Activated CD4-positive, alpha-beta T cell treated with anti-CD3 and anti-CD28 coated beads for 48 hours (primary cell): ENCODE measurements at regions not wholly inside any gene's neighbourhood (a gene's known extent, or its start where the extent isn't known, plus 50 kb on each side); places are given as distances from the start of the nearest gene placed in this dataset.
"Not testable (repeated sequence)": the region's sequence is repeated elsewhere in the genome, so short reads cannot be mapped to it uniquely, and the experiment has no call there.

Source experiments
- DNase-seq: peaks from one replicate; pipeline ENCODE4 v3.0.0-alpha.2; 2020

DNA sequence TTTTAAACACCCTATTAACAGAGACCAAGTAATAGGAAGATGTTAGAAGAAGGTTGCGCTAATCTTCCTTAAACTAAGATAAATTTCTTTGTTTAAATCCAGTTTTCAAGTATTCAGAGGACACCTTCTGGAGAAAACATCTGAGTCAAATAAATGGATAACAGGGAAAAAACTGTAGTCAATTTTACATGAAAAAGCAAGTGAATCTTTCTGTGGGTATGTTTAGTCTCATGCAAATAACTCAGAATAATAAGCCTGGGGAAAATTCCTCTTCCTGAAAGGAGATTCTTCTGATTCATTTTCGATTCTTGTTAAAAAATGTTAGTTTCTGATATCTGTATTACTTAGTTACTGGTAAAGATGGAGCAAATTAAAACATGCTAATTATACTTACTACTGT is 145.5 kb downstream of the CTH start:
- no peak for DNase-seq

GRCh38 chr1:70567167-70567566 is 156.1 kb downstream of the CTH start:
- DNase-seq: no peak

- no peak for DNase-seq
These were observed 160.1 kb downstream of the CTH start for GRCh38 chr1:70571191-70571590.

- DNase-seq: no peak
These were observed 162.3 kb downstream of the CTH start for GRCh38 chr1:70573317-70573843.

GRCh38 chr1:70581661-70582060 is 170.6 kb downstream of the CTH start:
- DNase-seq: no peak

GRCh38 chr1:70583522-70583921 is 172.5 kb downstream of the CTH start:
- DNase-seq: no peak

- DNase-seq: no peak
These were observed 175.0 kb downstream of the CTH start for GRCh38 chr1:70586046-70586445.

DNA sequence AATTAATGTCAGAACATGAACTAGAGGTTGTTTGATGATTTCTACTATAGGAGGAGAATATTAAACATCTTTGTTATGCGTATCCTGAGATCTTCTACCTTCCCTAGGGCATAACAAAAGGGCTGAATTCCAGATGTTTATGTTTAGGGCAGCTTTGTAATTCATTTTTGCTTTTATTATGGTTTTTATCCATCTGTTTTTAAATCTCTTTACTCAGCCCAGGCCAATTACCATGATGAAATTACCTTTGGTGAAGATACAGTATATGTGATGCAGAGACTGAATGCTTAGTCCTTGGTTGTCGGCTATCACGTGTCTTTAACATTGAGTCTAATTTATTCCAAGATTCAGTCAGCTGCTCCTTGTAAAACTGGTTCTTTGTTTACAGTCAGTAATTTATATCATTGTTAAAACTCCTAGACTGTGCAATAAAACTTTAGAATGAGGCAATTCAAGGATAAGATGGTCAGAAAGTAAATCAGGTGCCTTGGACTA is 176.9 kb downstream of the CTH start:
- no peak for DNase-seq

DNA sequence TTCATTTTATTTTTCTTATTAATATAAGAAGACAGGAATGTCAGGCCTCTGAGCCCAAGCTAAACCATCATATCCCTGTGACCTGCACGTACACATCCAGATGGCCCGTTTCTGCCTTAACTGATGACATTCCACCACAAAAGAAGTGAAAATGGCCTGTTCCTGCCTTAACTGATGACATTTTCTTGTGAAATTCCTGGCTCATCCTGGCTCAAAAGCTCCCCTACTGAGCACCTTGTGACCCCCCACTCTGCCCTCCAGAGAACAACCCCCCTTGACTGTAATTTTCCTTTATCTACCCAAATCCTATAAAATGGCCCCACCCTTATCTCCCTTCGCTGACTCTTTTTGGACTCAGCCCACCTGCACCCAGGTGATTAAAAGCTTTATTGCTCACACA is 182.5 kb downstream of the CTH start:
- not testable (repeated sequence) for DNase-seq

DNA sequence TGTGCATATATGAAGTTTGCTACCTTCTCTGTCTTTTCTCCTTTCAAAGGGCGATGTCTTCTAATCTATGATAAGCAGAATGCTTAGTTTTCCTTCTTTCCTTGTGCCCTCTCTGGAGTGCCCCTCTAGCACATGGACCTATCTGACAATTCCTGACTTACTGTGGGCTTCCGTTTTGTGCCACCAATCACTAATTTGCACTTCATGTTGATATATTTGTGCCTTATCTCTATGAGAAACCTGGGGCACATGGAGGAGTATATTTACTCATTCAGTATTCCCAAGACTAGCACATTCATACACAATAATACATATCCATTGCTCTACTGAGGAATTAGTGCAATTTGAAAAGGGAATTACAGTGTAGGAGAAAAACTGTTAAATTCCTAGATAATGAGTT is 197.7 kb downstream of the CTH start:
- no peak for DNase-seq

- not testable (repeated sequence) for DNase-seq
These were observed 199.1 kb downstream of the CTH start for GRCh38 chr1:70610164-70610563.

- DNase-seq: no peak
These were observed 205.9 kb downstream of the CTH start for GRCh38 chr1:70616946-70617345.

- no peak for DNase-seq
These were observed 206.7 kb downstream of the CTH start for GRCh38 chr1:70617728-70618127.

DNA sequence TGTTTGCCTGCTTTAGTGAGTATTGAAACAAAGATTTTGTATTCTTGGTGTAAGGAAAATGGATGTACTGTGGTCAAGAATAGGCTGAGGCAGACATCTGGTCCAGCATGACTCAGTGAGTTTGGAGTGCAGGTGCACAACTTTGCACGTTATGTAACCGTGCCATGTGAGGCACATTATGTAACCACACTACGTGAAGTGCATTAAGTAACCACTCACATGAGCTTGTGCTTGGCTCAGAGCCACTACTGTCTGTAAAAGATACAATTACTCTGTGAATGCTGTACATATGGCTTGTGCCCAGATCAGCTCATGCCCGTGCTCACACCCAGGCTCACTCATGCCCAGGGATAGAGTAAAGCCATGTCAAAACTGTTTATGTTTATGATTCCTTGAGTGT is 216.8 kb downstream of the CTH start:
- DNase-seq: no peak

DNA sequence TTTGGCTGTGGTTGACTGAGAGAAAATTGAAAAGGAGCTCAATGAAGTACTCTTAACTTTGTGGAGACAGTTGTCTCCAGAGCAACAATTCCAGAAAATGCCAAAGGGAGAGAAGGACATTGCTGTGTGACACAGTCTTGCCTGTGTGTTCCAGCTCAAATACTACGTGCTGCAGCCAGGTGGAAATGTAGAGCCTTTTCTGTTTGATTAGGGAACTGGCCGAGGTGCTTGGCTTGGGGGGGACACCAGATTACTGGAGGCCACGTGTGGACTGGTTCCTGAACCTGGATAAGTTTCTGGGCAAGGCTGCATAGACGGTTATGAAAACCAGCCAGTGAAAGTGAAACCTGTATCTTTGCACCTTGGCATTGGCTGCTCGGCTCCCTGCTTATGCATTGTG is 217.9 kb downstream of the CTH start:
- DNase-seq: no peak

GRCh38 chr1:70633004-70633403 is 221.9 kb downstream of the CTH start:
- DNase-seq: no peak

- DNase-seq: no peak
These were observed 224.8 kb downstream of the CTH start for GRCh38 chr1:70635868-70636267.

DNA sequence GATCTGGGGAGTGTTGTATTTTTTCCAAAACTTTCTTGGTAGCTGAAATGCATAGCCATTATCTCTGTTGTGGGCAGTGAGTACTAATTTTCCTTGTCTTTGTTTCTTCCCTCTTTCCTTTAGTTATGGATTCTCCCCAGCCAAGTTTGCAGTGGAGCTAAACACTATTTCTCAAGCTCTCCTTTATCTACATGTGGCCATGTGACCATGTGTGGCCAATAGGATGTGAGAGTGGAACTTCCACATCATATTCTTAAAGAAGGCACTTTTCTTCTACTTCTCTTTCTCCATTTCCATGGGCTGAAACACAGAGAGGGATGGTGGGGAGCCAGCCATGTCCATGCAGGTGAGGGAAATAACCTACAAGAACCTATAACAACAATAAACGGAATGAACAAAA is 230.8 kb downstream of the CTH start:
- no peak for DNase-seq

DNA sequence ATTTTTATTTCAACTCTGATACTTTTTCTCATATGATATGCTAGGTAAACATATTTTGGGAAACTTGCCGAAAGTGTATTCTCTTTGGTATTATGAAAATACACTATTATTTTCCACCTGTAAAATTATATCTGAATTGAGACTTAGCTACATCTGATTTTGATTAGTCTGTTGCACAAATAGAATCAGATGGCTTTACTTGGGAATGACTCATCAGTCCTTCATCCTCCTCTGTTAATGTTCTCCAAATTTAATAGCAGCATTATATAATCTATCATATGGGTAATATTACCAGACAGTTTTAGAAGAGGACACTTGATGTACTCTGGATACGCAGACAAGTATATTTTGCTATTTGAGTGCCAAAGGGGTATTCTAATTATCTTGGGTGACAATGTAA is 245.3 kb downstream of the CTH start:
- DNase-seq: no peak

DNA sequence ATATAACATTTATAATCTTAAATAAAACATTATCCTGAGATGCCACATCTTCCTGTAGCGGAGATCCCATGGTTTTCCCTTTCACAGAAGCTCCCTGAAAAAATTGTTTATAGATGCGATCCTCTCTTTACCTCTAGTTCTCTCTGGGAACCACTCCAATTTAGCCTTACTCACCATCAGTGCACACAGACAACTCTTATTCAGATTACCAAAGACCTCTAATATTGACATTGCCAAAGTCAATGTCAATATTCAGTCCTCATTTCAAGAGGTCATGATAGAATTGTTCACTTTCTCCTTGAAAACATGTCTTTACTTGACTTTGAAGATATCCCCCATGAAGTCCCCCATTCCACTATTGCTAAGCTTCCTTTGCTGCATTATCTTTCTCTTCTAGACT is 248.8 kb downstream of the CTH start:
- no peak for DNase-seq

DNA sequence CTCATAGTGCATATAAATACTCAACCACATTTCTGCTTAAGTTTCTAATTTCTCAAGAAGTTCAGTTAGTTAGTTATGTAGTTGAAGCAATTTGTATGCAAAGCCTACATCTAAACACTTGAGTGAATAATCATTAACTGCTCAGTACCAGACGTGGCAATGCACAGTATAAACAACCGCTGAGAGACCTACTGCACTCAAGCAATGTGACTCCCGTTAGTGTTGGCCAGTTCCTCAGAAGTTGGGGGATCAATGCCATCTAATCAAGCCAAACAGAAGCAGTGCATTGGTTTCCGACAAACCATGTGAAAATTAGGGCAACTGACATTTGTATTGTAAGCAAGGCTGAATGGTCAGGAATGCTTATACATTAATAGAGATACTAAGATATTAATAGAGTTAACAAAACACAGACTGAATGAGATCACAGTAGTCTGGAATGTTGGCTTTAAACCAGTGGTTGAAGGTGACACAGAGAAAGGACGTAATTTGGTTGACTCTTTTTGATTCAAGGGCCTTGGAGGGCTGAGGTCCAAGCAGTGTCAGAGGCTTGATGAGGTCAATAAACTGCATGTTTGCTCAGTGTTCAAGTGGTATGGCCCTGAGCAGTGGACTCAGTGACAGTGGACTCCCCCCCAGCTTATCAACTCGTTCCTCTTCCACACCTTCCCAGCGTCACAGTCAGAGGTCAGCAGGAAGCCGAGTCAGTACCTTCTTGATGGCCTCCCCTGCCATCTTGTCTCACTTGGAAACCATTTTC is 255.5 kb downstream of the CTH start:
- DNase-seq: no peak

GRCh38 chr1:70667494-70668170 is 256.6 kb downstream of the CTH start:
- no peak for DNase-seq

- DNase-seq: no peak
These were observed 259.9 kb downstream of the CTH start for GRCh38 chr1:70671006-70671405.

DNA sequence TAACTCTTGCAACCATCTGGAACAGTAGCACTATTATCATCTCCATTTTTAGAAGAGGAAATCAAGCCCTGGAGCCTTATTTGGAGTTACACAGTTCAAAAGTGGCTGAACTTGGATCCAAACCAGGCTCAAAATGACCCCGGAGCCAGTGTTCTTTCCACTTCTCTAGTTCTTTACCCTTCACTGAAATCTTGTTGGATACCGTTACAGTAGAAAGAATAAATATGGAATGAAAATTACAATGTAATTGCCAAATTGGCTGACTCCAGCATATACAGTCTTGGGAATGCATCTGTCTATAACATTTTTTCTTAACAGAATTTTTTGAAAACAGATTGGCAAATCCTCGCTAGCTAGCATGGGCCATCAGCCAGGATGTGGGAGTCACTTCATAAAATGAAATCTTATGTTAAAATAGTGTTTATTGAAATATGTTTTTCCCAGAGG is 261.4 kb downstream of the CTH start:
- DNase-seq: no peak
